ENCODE measurements at regions not wholly inside any gene's neighbourhood (a gene's known extent, or its start where the extent isn't known, plus 50 kb on each side); places are given as distances from the start of the nearest gene placed in this dataset.
A peak's percentile ranks its signal among the peaks of the same experiment; 100 is the strongest.

DNA sequence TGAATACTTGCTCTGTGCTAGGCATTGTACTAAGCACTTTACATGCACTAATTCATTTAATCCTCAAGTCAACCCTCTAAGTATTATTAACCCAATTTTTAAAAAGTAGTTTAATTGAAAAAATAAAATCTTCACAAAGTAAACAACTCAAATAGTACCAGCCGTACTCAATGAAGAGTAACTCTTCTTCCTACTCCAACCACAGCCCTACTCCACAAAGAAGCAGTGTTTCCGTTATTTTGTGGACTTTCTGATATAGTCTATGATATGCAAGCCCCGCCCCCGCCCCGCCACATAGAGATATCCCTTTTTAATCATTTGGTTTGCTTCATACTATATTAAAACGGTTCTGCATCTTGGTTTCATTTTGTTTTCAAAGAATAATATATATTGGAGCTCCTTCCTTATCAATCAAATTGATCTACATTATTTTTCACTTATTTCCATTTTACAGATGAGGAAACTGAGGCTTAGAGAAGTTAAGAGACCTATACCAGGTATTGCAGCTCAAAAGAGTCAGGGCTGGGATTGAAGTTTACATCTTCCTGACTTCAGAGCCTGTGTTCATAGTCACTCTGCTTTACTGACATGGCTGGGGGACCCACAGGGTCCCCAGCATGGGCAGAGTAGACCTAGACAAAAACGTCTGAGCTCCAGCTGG, 78.6 kb downstream of the PCDH1 start (continued):
- TF ChIP-seq HOXA7 (CRISPR knock-in tag; IDR thresholded peaks at IDR 0.05; ENCODE audit: borderline replicate concordance) (no peak), ZNF37A (tag by site-specific recombination; IDR thresholded peaks at IDR 0.05) (no peak), ZSCAN23 (tag by site-specific recombination; IDR thresholded peaks at IDR 0.05) (no peak), BCL11A (tag by site-specific recombination; IDR thresholded peaks at IDR 0.05; ENCODE audit: low read depth) (no peak), ZNF629 (tag by site-specific recombination; IDR thresholded peaks at IDR 0.05) (no peak), ZNF362 (tag by site-specific recombination; IDR thresholded peaks at IDR 0.05) (no peak), ZNF626 (tag by site-specific recombination; IDR thresholded peaks at IDR 0.05) (no peak)
- TF ChIP-seq, protein P1, sequence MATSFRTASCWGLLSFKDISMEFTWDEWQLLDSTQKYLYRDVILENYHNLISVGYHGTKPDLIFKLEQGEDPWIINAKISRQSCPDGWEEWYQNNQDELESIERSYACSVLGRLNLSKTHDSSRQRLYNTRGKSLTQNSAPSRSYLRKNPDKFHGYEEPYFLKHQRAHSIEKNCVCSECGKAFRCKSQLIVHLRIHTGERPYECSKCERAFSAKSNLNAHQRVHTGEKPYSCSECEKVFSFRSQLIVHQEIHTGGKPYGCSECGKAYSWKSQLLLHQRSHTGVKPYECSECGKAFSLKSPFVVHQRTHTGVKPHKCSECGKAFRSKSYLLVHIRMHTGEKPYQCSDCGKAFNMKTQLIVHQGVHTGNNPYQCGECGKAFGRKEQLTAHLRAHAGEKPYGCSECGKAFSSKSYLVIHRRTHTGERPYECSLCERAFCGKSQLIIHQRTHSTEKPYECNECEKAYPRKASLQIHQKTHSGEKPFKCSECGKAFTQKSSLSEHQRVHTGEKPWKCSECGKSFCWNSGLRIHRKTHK (tag by site-specific recombination; IDR thresholded peaks at IDR 0.05): no peak

- Histone ChIP-seq H3K4me1 (ENCODE audit: control insufficient read depth, insufficient read depth, low read length) (no peaks in the 10 kb centered on the region), H3K9me3 (ENCODE audit: control insufficient read depth, insufficient read depth, low read depth, low read length) (no peaks in the 10 kb centered on the region), H3K27ac (ENCODE audit: extremely low read depth, low read depth, low read length) (no peak overlapping the region), H3K4me3 (ENCODE audit: low read depth, low read length) (no peak overlapping the region), H3K36me3 (ENCODE audit: control insufficient read depth in 2 of 2, insufficient read depth in 1 of 2, low read length in 2 of 2) (no peaks in the 10 kb centered on the region)
- TF ChIP-seq, protein P2, sequence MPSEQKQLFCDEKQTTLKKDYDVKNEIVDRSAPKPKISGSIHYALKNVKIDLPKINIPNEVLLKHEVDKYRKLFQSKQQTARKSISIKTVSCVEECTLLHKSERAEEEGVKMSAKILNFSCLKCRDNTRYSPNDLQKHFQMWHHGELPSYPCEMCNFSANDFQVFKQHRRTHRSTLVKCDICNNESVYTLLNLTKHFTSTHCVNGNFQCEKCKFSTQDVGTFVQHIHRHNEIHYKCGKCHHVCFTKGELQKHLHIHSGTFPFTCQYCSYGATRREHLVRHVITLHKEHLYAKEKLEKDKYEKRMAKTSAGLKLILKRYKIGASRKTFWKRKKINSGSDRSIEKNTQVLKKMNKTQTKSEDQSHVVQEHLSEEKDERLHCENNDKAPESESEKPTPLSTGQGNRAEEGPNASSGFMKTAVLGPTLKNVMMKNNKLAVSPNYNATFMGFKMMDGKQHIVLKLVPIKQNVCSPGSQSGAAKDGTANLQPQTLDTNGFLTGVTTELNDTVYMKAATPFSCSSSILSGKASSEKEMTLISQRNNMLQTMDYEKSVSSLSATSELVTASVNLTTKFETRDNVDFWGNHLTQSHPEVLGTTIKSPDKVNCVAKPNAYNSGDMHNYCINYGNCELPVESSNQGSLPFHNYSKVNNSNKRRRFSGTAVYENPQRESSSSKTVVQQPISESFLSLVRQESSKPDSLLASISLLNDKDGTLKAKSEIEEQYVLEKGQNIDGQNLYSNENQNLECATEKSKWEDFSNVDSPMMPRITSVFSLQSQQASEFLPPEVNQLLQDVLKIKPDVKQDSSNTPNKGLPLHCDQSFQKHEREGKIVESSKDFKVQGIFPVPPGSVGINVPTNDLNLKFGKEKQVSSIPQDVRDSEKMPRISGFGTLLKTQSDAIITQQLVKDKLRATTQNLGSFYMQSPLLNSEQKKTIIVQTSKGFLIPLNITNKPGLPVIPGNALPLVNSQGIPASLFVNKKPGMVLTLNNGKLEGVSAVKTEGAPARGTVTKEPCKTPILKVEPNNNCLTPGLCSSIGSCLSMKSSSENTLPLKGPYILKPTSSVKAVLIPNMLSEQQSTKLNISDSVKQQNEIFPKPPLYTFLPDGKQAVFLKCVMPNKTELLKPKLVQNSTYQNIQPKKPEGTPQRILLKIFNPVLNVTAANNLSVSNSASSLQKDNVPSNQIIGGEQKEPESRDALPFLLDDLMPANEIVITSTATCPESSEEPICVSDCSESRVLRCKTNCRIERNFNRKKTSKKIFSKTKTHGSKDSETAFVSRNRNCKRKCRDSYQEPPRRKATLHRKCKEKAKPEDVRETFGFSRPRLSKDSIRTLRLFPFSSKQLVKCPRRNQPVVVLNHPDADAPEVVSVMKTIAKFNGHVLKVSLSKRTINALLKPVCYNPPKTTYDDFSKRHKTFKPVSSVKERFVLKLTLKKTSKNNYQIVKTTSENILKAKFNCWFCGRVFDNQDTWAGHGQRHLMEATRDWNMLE (tag by site-specific recombination; conservative IDR thresholded peaks at IDR 0.05; ENCODE audit: low read depth): no peak
- no peak for TF ChIP-seq ZNF426 (tag by site-specific recombination; IDR thresholded peaks at IDR 0.05)
- TF ChIP-seq PRDM1 (tag by site-specific recombination; IDR thresholded peaks at IDR 0.05): no peak
- TF ChIP-seq SCRT1 (tag by site-specific recombination; IDR thresholded peaks at IDR 0.05; ENCODE audit: borderline replicate concordance): no peak
- TF ChIP-seq, protein P3, sequence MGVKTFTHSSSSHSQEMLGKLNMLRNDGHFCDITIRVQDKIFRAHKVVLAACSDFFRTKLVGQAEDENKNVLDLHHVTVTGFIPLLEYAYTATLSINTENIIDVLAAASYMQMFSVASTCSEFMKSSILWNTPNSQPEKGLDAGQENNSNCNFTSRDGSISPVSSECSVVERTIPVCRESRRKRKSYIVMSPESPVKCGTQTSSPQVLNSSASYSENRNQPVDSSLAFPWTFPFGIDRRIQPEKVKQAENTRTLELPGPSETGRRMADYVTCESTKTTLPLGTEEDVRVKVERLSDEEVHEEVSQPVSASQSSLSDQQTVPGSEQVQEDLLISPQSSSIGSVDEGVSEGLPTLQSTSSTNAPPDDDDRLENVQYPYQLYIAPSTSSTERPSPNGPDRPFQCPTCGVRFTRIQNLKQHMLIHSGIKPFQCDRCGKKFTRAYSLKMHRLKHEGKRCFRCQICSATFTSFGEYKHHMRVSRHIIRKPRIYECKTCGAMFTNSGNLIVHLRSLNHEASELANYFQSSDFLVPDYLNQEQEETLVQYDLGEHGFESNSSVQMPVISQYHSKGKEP (tag by site-specific recombination; IDR thresholded peaks at IDR 0.05): no peak
- TF ChIP-seq ZNF132 (tag by site-specific recombination; IDR thresholded peaks at IDR 0.05; ENCODE audit: borderline replicate concordance): no peak
- TF ChIP-seq EGR2 (tag by site-specific recombination; IDR thresholded peaks at IDR 0.05; ENCODE audit: low read depth): 0 out of 2 replicates have a peak, but pooled peaks have one; percentile 35
- no peak for TF ChIP-seq PRDM4 (tag by site-specific recombination; IDR thresholded peaks at IDR 0.05)
- CTCF ChIA-PET: no interaction called here
- POLR2A ChIA-PET: no interaction called here
Observed at GRCh38 chr5:141797425-141797824, 80.8 kb downstream of the PCDH1 start.
